Mesenchymal stem cell (in vitro differentiated cells and primary cell): ENCODE measurements at regions not wholly inside any gene's neighbourhood (a gene's known extent, or its start where the extent isn't known, plus 50 kb on each side); places are given as distances from the start of the nearest gene placed in this dataset.

ENCODE experiments used
- DNase-seq: peaks from one replicate; pipeline ENCODE4 v3.0.0-alpha.2; 2013
- H2AFZ ChIP-seq: one replicate; pipeline ENCODE4 v1.6.1; 2013; ENCODE audit warnings: low read depth, mild to moderate bottlenecking, control low read depth, inconsistent platforms, low read length, moderate library complexity
- H2AK5ac ChIP-seq: 2 replicates; pipeline ENCODE4 v1.6.1; 2013; ENCODE audit warnings: low read length, moderate library complexity, mild to moderate bottlenecking, inconsistent platforms; ENCODE audit not compliant: severe bottlenecking
- H2BK120ac ChIP-seq: one replicate; pipeline ENCODE4 v1.6.1; 2013; ENCODE audit warnings: low read depth, mild to moderate bottlenecking, inconsistent platforms, low read length, moderate library complexity
- H2BK12ac ChIP-seq, 2 experiments: one replicate each; pipeline ENCODE4 v1.6.1; 2013; ENCODE audit warnings: inconsistent platforms in 2 of 2, low read length in 2 of 2, mild to moderate bottlenecking in 2 of 2, moderate library complexity in 2 of 2, control low read depth in 1 of 2
- H2BK15ac ChIP-seq: one replicate; pipeline ENCODE4 v1.6.1; 2013; ENCODE audit warnings: mild to moderate bottlenecking, low read depth, inconsistent platforms; ENCODE audit not compliant: poor library complexity, severe bottlenecking
- H2BK5ac ChIP-seq: 2 replicates; pipeline ENCODE4 v1.6.1; 2013; ENCODE audit warnings: low read depth, mild to moderate bottlenecking, low read length, control low read depth, inconsistent platforms; ENCODE audit not compliant: poor library complexity, severe bottlenecking
- H3K14ac ChIP-seq, 2 experiments: one replicate each; pipeline ENCODE4 v1.6.1; 2013; ENCODE audit warnings: inconsistent platforms in 2 of 2, low read length in 2 of 2, control low read depth in 1 of 2, mild to moderate bottlenecking in 1 of 2, moderate library complexity in 1 of 2
- H3K18ac ChIP-seq, 2 experiments: one replicate each; pipeline ENCODE4 v1.6.1; 2013; ENCODE audit warnings: inconsistent platforms in 2 of 2, low read length in 2 of 2, control low read depth in 1 of 2, low read depth in 1 of 2, mild to moderate bottlenecking in 1 of 2
- H3K23ac ChIP-seq, 2 experiments: one replicate each; pipeline ENCODE4 v1.6.1; 2013; ENCODE audit warnings: inconsistent platforms in 2 of 2, low read length in 2 of 2, mild to moderate bottlenecking in 2 of 2, moderate library complexity in 2 of 2, control low read depth in 1 of 2
- H3K27ac ChIP-seq: 2 replicates; pipeline ENCODE4 v1.5.1; 2013; ENCODE audit warnings: mild to moderate bottlenecking, moderate library complexity, low read length, control low read depth, inconsistent platforms; ENCODE audit not compliant: poor library complexity, severe bottlenecking
- H3K27me3 ChIP-seq, 2 experiments: 2 replicates each; pipeline versions ENCODE4 v1.6.1 to v1.7.0; 2013; ENCODE audit warnings: low read length in 2 of 2, mild to moderate bottlenecking in 2 of 2, moderate library complexity in 2 of 2, control low read depth in 1 of 2, inconsistent platforms in 1 of 2; ENCODE audit not compliant: control insufficient read depth in 1 of 2, insufficient read depth in 1 of 2
- H3K36me3 ChIP-seq, 2 experiments: 2 replicates each; pipeline versions ENCODE4 v1.6.1 to v1.7.0; 2013; ENCODE audit warnings: low read length in 2 of 2, control low read depth in 1 of 2, inconsistent platforms in 1 of 2, low read depth in 1 of 2, mild to moderate bottlenecking in 1 of 2; ENCODE audit not compliant: insufficient read depth in 2 of 2, control insufficient read depth in 1 of 2
- H3K4ac ChIP-seq, 2 experiments: one replicate each; pipeline ENCODE4 v1.6.1; 2013; ENCODE audit warnings: inconsistent platforms in 2 of 2, low read length in 2 of 2, mild to moderate bottlenecking in 2 of 2, moderate library complexity in 2 of 2, control low read depth in 1 of 2, low read depth in 1 of 2
- H3K4me1 ChIP-seq: 2 replicates; pipeline ENCODE4 v1.6.1; 2013; ENCODE audit warnings: low read depth, low read length, control low read depth; ENCODE audit not compliant: control insufficient read depth, insufficient read depth
- H3K4me2 ChIP-seq: 2 replicates; pipeline ENCODE4 v1.6.1; 2013; ENCODE audit warnings: low read length, mild to moderate bottlenecking, inconsistent platforms; ENCODE audit not compliant: poor library complexity, severe bottlenecking
- H3K4me3 ChIP-seq, 2 experiments: 2 replicates each; pipeline versions ENCODE4 v1.5.1 to v1.7.0; 2013; ENCODE audit warnings: low read length in 2 of 2, mild to moderate bottlenecking in 2 of 2, control low read depth in 1 of 2, low read depth in 1 of 2; ENCODE audit not compliant: insufficient read depth in 1 of 2
- H3K79me1 ChIP-seq: replicated peaks from 2 replicates; pipeline ENCODE4 v1.6.1; 2013; ENCODE audit warnings: mild to moderate bottlenecking, control low read depth, low read length, inconsistent platforms; ENCODE audit not compliant: poor library complexity, severe bottlenecking
- H3K9ac ChIP-seq: 2 replicates; pipeline ENCODE4 v1.7.0; 2013; ENCODE audit warnings: mild to moderate bottlenecking, low read length, moderate library complexity
- H3K9me3 ChIP-seq: 2 replicates; pipeline ENCODE4 v1.7.0; 2013; ENCODE audit warnings: mild to moderate bottlenecking, low read length; ENCODE audit not compliant: control insufficient read depth
- H4K8ac ChIP-seq: one replicate; pipeline ENCODE4 v1.6.1; 2013; ENCODE audit warnings: inconsistent platforms, mild to moderate bottlenecking, low read length, moderate library complexity
- H4K91ac ChIP-seq: one replicate; pipeline ENCODE4 v1.6.1; 2013; ENCODE audit warnings: mild to moderate bottlenecking, low read length, inconsistent platforms
- WGBS: methylation state at CpG from one replicate; pipeline ENCODE4 v1.1.7; 2013; ENCODE audit warnings: mixed read lengths; 5-methylcytosine and 5-hydroxymethylcytosine counted together

DNA sequence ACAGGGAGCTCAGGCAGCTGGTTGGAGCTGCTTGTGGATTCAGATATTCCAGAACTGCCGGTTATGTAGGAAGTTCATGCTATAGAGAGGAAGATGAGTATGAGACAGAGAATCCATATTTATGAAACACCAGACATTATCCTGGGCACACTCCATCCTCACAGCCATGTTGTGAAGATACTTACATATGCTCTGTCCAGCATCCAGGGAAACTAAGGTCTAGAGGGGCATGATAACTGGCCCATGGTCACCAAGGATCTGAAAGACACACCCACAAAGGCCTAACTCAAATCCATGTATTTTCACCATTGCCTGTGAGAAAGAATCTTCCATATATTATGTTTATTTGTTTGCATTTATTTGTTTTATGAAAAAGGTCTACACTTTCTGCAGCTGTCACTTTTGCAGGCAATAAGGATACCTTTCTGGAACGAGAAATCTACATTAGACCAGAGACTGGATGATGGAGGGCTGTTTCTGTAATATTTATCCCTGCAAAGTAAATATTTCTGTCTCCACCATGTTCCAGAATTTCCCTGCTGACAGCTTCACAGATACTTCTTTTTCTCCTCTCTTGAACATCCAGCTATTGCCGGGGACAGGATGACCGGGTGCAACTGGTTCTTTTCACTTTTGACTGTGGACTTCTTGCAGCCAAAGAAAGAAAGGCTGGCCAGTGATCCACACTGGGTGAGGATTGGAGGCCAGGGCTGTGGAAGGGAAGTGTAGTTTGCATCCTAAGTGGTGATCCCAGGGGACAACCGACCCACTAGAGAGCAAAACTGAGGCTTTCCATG is 145.9 kb upstream of the NAV2 start:
- no peaks in the 10 kb centered on the region for H3K9me3 ChIP-seq
- H3K27me3 ChIP-seq, result peaks cover 0 to 4% of the 10 kb centered on the region in 2 experiments
- H3K4me2 ChIP-seq, result no peak overlapping the region
- H2BK120ac ChIP-seq, result no peak overlapping the region
- H3K4ac ChIP-seq, result no peak overlapping the region
- H3K14ac ChIP-seq, result no peak overlapping the region
- no peak overlapping the region for H4K8ac ChIP-seq
- H3K4me3 ChIP-seq, result no peak overlapping the region
- 41% methylated on average over 3 of the region's 5 CpGs for WGBS
- H4K91ac ChIP-seq, result no peak overlapping the region
- H2BK5ac ChIP-seq, result no peak overlapping the region
- H3K18ac ChIP-seq, result no peak overlapping the region
- no peak for DNase-seq
- H3K27ac ChIP-seq, result no peak overlapping the region
- no peak overlapping the region for H3K9ac ChIP-seq
- H3K79me1 ChIP-seq, result no peaks in the 10 kb centered on the region
- H3K36me3 ChIP-seq, result no peaks in the 10 kb centered on the region
- H2BK12ac ChIP-seq, result no peak overlapping the region
- no peak overlapping the region for H2BK15ac ChIP-seq
- H3K23ac ChIP-seq, result no peak overlapping the region
- no peak overlapping the region for H2AFZ ChIP-seq
- no peak overlapping the region for H2AK5ac ChIP-seq
- peaks cover 3% of the 10 kb centered on the region for H3K4me1 ChIP-seq

DNA sequence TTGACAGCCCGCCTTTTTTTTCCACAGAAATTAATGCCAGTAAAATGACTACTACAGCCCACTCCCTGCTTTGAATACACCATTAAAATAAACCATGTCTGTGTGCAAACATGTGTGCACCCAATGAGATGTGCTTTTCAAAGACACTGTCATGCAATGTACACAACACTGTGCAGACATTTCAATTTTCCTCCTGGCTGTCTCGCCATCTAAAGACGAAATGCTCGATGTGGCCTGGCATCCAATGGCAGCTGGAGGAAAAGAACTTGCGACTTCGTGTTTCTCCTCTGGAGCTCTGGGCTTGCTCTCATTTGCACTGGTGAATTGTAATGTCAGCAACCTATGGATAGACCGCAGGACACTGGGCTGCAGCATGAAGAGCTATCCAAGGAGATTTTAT is 147.0 kb upstream of the NAV2 start:
- Histone ChIP-seq H3K27ac (no peak overlapping the region), H4K8ac (no peak overlapping the region), H2BK120ac (no peak overlapping the region), H3K4ac (no peak overlapping the region), H2BK5ac (no peak overlapping the region), H2AFZ (no peak overlapping the region), H3K4me1 (peaks cover 3% of the 10 kb centered on the region), H3K79me1 (no peaks in the 10 kb centered on the region), H2BK12ac (no peak overlapping the region), H3K18ac (no peak overlapping the region), H2BK15ac (no peak overlapping the region), H3K4me2 (no peak overlapping the region), H3K36me3 (no peaks in the 10 kb centered on the region), H3K27me3 (peaks cover 0 to 4% of the 10 kb centered on the region in 2 experiments), H3K4me3 (no peak overlapping the region), H4K91ac (no peak overlapping the region), H2AK5ac (no peak overlapping the region), H3K23ac (no peak overlapping the region), H3K14ac (no peak overlapping the region), H3K9me3 (no peaks in the 10 kb centered on the region), H3K9ac (no peak overlapping the region)
- no peak for DNase-seq
- WGBS, result 95% methylated on average over 6 of the region's 7 CpGs

DNA sequence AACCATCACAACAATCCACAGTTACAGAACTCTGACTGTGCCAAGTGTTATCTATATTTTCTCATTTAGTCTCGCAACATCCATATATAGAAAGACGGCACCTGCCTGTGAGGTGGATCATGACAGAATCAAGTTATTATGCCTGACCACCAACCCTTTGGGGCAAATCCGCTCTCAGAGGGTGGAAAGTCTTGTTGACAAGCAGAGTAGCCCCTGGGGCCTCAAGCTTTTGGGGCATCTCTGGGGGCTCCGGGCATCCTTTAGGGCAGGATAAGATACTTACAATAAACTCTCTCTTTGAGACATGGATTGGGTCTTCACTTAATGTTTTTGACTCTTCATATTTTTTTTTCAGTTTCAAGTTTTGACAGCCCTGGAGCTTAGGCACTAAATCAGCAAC is 150.5 kb upstream of the NAV2 start:
- no peak overlapping the region for H2AFZ ChIP-seq
- H3K4me1 ChIP-seq, result peaks cover 3% of the 10 kb centered on the region
- no peak overlapping the region for H3K4me3 ChIP-seq
- H3K4ac ChIP-seq, result no peak overlapping the region
- DNase-seq, result no peak
- H3K9me3 ChIP-seq, result no peaks in the 10 kb centered on the region
- no peak overlapping the region for H3K14ac ChIP-seq
- no peak overlapping the region for H4K8ac ChIP-seq
- H2BK5ac ChIP-seq, result no peak overlapping the region
- no peak overlapping the region for H2AK5ac ChIP-seq
- no peaks in the 10 kb centered on the region for H3K36me3 ChIP-seq
- H2BK120ac ChIP-seq, result no peak overlapping the region
- H3K18ac ChIP-seq, result no peak overlapping the region
- H2BK12ac ChIP-seq, result no peak overlapping the region
- H3K4me2 ChIP-seq, result no peak overlapping the region
- no peak overlapping the region for H4K91ac ChIP-seq
- H3K27me3 ChIP-seq, result peaks cover 0 to 9% of the 10 kb centered on the region in 2 experiments
- H3K27ac ChIP-seq, result no peak overlapping the region
- H2BK15ac ChIP-seq, result no peak overlapping the region
- 98% methylated on average over 3 of the region's 4 CpGs for WGBS
- H3K9ac ChIP-seq, result no peak overlapping the region
- H3K23ac ChIP-seq, result no peak overlapping the region
- no peaks in the 10 kb centered on the region for H3K79me1 ChIP-seq

DNA sequence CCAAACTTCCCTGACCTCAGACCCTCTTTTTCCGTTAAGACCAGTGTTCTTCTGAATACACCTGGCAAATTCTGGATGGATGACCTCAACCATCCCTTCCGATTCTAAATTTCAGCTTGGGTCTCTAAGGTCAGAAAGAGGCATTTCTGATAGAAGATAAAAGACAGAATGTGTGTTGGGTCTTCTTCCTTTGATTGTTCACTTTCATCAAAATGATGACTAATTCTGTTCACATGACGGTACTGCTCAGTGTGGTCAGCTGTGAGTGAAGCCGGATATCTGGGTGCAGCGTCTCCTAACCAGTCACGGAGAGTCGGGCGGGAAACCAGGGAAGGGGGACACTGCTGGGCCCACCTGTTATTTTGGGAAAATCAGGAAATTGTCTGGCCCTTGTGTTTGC is 151.6 kb upstream of the NAV2 start:
- Histone ChIP-seq H3K4me2 (no peak overlapping the region), H3K18ac (no peak overlapping the region), H3K23ac (no peak overlapping the region), H4K91ac (no peak overlapping the region), H3K27me3 (peaks cover 0 to 9% of the 10 kb centered on the region in 2 experiments), H3K36me3 (no peaks in the 10 kb centered on the region), H3K4ac (no peak overlapping the region), H4K8ac (no peak overlapping the region), H3K14ac (no peak overlapping the region), H3K4me3 (no peak overlapping the region), H2BK5ac (no peak overlapping the region), H3K79me1 (no peaks in the 10 kb centered on the region), H2BK120ac (no peak overlapping the region), H2AFZ (no peak overlapping the region), H3K27ac (no peak overlapping the region), H3K9ac (no peak overlapping the region), H3K9me3 (no peaks in the 10 kb centered on the region), H3K4me1 (peaks cover 3% of the 10 kb centered on the region), H2BK12ac (no peak overlapping the region), H2BK15ac (no peak overlapping the region), H2AK5ac (no peak overlapping the region)
- WGBS, result 82% methylated on average over 8 of the region's 8 CpGs
- DNase-seq, result no peak
